ES-I3 (cell line): ENCODE measurements at regions not wholly inside any gene's neighbourhood (a gene's known extent, or its start where the extent isn't known, plus 50 kb on each side); places are given as distances from the start of the nearest gene placed in this dataset.

Experiments used
- H3K36me3 ChIP-seq: 2 replicates; pipeline ENCODE4 v1.6.1; 2013; ENCODE audit warnings: mild to moderate bottlenecking, low read length, control low read depth, moderate library complexity; ENCODE audit not compliant: insufficient read depth
- H3K4me1 ChIP-seq: 2 replicates; pipeline ENCODE4 v1.6.1; 2013; ENCODE audit warnings: mild to moderate bottlenecking, control low read depth, low read length; ENCODE audit not compliant: insufficient read depth
- H3K9ac ChIP-seq: 2 replicates; pipeline ENCODE4 v1.6.1; 2013; ENCODE audit warnings: low read depth, mild to moderate bottlenecking, low read length, moderate library complexity
- H3K9me3 ChIP-seq: 2 replicates; pipeline ENCODE4 v1.6.1; 2013; ENCODE audit warnings: mild to moderate bottlenecking, low read length, moderate library complexity; ENCODE audit not compliant: control insufficient read depth, insufficient read depth

- no peaks in the 10 kb centered on the region for H3K9me3 ChIP-seq
- no peaks in the 10 kb centered on the region for H3K36me3 ChIP-seq
- no peak overlapping the region for H3K9ac ChIP-seq
- H3K4me1 ChIP-seq = no peaks in the 10 kb centered on the region
These were observed 222.5 kb upstream of the KCNMB2 start for GRCh38 chr3:178313716-178314115.

- no peaks in the 10 kb centered on the region for H3K4me1 ChIP-seq
- no peaks in the 10 kb centered on the region for H3K36me3 ChIP-seq
- no peak overlapping the region for H3K9ac ChIP-seq
- H3K9me3 ChIP-seq = no peaks in the 10 kb centered on the region
These were observed 217.9 kb upstream of the KCNMB2 start for GRCh38 chr3:178318340-178318739.

- Histone ChIP-seq H3K36me3 (no peaks in the 10 kb centered on the region), H3K4me1 (no peaks in the 10 kb centered on the region), H3K9me3 (no peaks in the 10 kb centered on the region), H3K9ac (no peak overlapping the region)
These were observed 217.1 kb upstream of the KCNMB2 start for GRCh38 chr3:178318941-178319816.

- H3K9ac ChIP-seq = no peak overlapping the region
- H3K9me3 ChIP-seq = no peaks in the 10 kb centered on the region
- H3K4me1 ChIP-seq = no peaks in the 10 kb centered on the region; the same call in 1 of the 2 replicates
- H3K36me3 ChIP-seq = no peaks in the 10 kb centered on the region
These were observed 215.5 kb upstream of the KCNMB2 start for GRCh38 chr3:178320456-178321351.

- Histone ChIP-seq H3K9me3 (no peaks in the 10 kb centered on the region), H3K36me3 (no peaks in the 10 kb centered on the region), H3K9ac (no peak overlapping the region), H3K4me1 (no peaks in the 10 kb centered on the region; the same call in 1 of the 2 replicates)
These were observed 211.9 kb upstream of the KCNMB2 start for GRCh38 chr3:178324356-178324755.

- H3K36me3 ChIP-seq = no peaks in the 10 kb centered on the region
- no peaks in the 10 kb centered on the region for H3K9me3 ChIP-seq
- H3K4me1 ChIP-seq = no peaks in the 10 kb centered on the region; the same call in 1 of the 2 replicates
- no peak overlapping the region for H3K9ac ChIP-seq
These were observed 210.9 kb upstream of the KCNMB2 start for GRCh38 chr3:178325330-178325729.

GRCh38 chr3:178329936-178330335 is 206.3 kb upstream of the KCNMB2 start:
- Histone ChIP-seq H3K9me3 (no peaks in the 10 kb centered on the region), H3K36me3 (no peaks in the 10 kb centered on the region), H3K4me1 (no peaks in the 10 kb centered on the region), H3K9ac (no peak overlapping the region)

GRCh38 chr3:178334239-178334638 is 202.0 kb upstream of the KCNMB2 start:
- H3K4me1 ChIP-seq = no peaks in the 10 kb centered on the region
- no peaks in the 10 kb centered on the region for H3K36me3 ChIP-seq
- H3K9me3 ChIP-seq = no peaks in the 10 kb centered on the region
- no peak overlapping the region for H3K9ac ChIP-seq

GRCh38 chr3:178336336-178336735 is 199.9 kb upstream of the KCNMB2 start:
- no peaks in the 10 kb centered on the region for H3K36me3 ChIP-seq
- H3K9me3 ChIP-seq = no peaks in the 10 kb centered on the region
- no peak overlapping the region for H3K9ac ChIP-seq
- H3K4me1 ChIP-seq = no peaks in the 10 kb centered on the region; the same call in 1 of the 2 replicates

GRCh38 chr3:178340506-178340905 is 195.7 kb upstream of the KCNMB2 start:
- H3K4me1 ChIP-seq = peaks cover 10% of the 10 kb centered on the region; the same call in 1 of the 2 replicates
- no peak overlapping the region for H3K9ac ChIP-seq

GRCh38 chr3:178341636-178342035 is 194.6 kb upstream of the KCNMB2 start:
- no peaks in the 10 kb centered on the region for H3K36me3 ChIP-seq

More at GRCh38 chr3:178340506-178340905, 195.7 kb upstream of the KCNMB2 start:
- no peaks in the 10 kb centered on the region for H3K36me3 ChIP-seq
- H3K9me3 ChIP-seq = no peaks in the 10 kb centered on the region

GRCh38 chr3:178342111-178342510 is 194.1 kb upstream of the KCNMB2 start:
- Histone ChIP-seq H3K36me3 (no peaks in the 10 kb centered on the region), H3K9ac (no peak overlapping the region), H3K4me1 (peaks cover 10% of the 10 kb centered on the region; the same call in 1 of the 2 replicates), H3K9me3 (no peaks in the 10 kb centered on the region)

More at GRCh38 chr3:178341636-178342035, 194.6 kb upstream of the KCNMB2 start:
- Histone ChIP-seq H3K9ac (no peak overlapping the region), H3K4me1 (peaks cover 10% of the 10 kb centered on the region; the same call in 1 of the 2 replicates), H3K9me3 (no peaks in the 10 kb centered on the region)

GRCh38 chr3:178343433-178344038 is 192.7 kb upstream of the KCNMB2 start:
- no peaks in the 10 kb centered on the region for H3K9me3 ChIP-seq
- no peaks in the 10 kb centered on the region for H3K36me3 ChIP-seq

GRCh38 chr3:178345944-178346343 is 190.3 kb upstream of the KCNMB2 start:
- no peaks in the 10 kb centered on the region for H3K9me3 ChIP-seq
- H3K36me3 ChIP-seq = no peaks in the 10 kb centered on the region
- no peak overlapping the region for H3K9ac ChIP-seq
- peaks cover 10% of the 10 kb centered on the region; the same call in 1 of the 2 replicates for H3K4me1 ChIP-seq

More at GRCh38 chr3:178343433-178344038, 192.7 kb upstream of the KCNMB2 start:
- Histone ChIP-seq H3K9ac (no peak overlapping the region), H3K4me1 (peaks cover 10% of the 10 kb centered on the region; the same call in 1 of the 2 replicates)
